ENCODE measurements at regions not wholly inside any gene's neighbourhood (a gene's known extent, or its start where the extent isn't known, plus 50 kb on each side); places are given as distances from the start of the nearest gene placed in this dataset.

DNA sequence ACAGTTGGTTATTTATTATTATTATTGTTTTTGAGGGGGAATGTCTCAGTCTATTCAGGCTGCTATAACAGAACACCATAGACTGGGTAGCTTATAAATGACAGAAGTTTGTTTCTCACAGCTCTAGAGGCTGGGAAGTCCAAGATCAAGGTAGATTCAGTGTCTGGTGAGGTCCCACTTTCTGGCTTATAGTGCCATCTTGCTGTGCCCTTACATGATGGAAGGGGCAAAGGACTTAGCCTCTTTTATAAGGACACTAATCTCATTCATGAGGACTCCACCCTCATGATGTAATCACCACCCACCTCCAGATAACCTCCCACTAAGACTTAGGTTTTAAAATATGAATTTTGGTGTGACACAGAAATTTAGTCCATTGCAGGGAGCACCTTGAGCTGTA is 224.6 kb downstream of the HAPSTR1 start (continued):
- TF ChIP-seq, protein P1, sequence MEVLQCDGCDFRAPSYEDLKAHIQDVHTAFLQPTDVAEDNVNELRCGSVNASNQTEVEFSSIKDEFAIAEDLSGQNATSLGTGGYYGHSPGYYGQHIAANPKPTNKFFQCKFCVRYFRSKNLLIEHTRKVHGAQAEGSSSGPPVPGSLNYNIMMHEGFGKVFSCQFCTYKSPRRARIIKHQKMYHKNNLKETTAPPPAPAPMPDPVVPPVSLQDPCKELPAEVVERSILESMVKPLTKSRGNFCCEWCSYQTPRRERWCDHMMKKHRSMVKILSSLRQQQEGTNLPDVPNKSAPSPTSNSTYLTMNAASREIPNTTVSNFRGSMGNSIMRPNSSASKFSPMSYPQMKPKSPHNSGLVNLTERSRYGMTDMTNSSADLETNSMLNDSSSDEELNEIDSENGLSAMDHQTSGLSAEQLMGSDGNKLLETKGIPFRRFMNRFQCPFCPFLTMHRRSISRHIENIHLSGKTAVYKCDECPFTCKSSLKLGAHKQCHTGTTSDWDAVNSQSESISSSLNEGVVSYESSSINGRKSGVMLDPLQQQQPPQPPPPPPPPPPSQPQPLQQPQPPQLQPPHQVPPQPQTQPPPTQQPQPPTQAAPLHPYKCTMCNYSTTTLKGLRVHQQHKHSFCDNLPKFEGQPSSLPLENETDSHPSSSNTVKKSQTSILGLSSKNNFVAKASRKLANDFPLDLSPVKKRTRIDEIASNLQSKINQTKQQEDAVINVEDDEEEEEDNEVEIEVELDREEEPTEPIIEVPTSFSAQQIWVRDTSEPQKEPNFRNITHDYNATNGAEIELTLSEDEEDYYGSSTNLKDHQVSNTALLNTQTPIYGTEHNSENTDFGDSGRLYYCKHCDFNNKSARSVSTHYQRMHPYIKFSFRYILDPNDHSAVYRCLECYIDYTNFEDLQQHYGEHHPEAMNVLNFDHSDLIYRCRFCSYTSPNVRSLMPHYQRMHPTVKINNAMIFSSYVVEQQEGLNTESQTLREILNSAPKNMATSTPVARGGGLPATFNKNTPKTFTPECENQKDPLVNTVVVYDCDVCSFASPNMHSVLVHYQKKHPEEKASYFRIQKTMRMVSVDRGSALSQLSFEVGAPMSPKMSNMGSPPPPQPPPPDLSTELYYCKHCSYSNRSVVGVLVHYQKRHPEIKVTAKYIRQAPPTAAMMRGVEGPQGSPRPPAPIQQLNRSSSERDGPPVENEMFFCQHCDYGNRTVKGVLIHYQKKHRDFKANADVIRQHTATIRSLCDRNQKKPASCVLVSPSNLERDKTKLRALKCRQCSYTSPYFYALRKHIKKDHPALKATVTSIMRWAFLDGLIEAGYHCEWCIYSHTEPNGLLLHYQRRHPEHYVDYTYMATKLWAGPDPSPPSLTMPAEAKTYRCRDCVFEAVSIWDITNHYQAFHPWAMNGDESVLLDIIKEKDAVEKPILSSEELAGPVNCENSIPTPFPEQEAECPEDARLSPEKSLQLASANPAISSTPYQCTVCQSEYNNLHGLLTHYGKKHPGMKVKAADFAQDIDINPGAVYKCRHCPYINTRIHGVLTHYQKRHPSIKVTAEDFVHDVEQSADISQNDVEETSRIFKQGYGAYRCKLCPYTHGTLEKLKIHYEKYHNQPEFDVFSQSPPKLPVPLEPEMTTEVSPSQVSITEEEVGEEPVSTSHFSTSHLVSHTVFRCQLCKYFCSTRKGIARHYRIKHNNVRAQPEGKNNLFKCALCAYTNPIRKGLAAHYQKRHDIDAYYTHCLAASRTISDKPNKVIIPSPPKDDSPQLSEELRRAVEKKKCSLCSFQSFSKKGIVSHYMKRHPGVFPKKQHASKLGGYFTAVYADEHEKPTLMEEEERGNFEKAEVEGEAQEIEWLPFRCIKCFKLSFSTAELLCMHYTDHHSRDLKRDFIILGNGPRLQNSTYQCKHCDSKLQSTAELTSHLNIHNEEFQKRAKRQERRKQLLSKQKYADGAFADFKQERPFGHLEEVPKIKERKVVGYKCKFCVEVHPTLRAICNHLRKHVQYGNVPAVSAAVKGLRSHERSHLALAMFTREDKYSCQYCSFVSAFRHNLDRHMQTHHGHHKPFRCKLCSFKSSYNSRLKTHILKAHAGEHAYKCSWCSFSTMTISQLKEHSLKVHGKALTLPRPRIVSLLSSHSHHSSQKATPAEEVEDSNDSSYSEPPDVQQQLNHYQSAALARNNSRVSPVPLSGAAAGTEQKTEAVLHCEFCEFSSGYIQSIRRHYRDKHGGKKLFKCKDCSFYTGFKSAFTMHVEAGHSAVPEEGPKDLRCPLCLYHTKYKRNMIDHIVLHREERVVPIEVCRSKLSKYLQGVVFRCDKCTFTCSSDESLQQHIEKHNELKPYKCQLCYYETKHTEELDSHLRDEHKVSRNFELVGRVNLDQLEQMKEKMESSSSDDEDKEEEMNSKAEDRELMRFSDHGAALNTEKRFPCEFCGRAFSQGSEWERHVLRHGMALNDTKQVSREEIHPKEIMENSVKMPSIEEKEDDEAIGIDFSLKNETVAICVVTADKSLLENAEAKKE (CRISPR knock-in tag; IDR thresholded peaks at IDR 0.05), result no peak

DNA sequence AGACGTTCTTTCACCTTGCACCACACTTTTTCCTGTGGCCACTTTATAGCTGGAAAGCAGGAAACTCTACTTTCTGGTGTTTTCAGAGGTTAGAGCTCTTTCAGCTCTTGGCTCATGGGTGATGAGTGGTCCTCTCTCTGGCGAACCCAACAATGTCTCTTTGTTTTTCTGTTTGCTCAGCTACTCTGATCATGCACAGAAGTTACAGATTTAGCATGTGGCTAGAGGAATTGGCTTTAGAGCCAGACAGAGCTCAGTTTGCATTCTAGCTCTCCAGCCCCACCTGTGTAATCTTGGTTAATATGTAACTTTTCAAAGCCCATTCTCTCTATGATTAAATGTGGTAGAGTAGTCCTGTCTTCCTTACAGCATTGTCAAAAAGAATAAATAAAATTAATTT is 225.2 kb downstream of the HAPSTR1 start:
- Histone ChIP-seq H2AFZ (no peak overlapping the region), H3K27ac (ENCODE audit: low read depth) (no peak overlapping the region), H3K4me1 (ENCODE audit: insufficient read depth) (no peaks in the 10 kb centered on the region), H3K79me2 (replicated peaks; ENCODE audit: insufficient read depth) (no peaks in the 10 kb centered on the region), H3K9me2 (ENCODE audit: insufficient read depth) (peaks cover 11% of the 10 kb centered on the region; the same call in 1 of the 2 replicates), H3K4me3 (no peak overlapping the region), H3K36me3 (ENCODE audit: insufficient read depth) (no peaks in the 10 kb centered on the region), H3K27me3 (ENCODE audit: insufficient read depth) (no peaks in the 10 kb centered on the region), H3F3A (replicated peaks; ENCODE audit: low read depth) (no peaks in the 10 kb centered on the region), H4K20me1 (replicated peaks; ENCODE audit: insufficient read depth) (no peaks in the 10 kb centered on the region), H3K4me2 (no peak overlapping the region)
- Mint-ChIP-seq H3K27ac (no peak overlapping the region), H3K4me3 (no peak overlapping the region), H3K36me3 (ENCODE audit: low read depth) (no peaks in the 10 kb centered on the region; the same call in 2 of the 3 replicates), H3K27me3 (ENCODE audit: insufficient read depth, low read depth, poor library complexity) (peaks cover 2% of the 10 kb centered on the region), H3K9me3 (peaks cover 9% of the 10 kb centered on the region), H3K4me1 (no peaks in the 10 kb centered on the region; the same call in 2 of the 3 replicates)
- no peak for TF ChIP-seq STAT1 (IDR thresholded peaks at IDR 0.05; ENCODE audit: unreplicated experiment)
- no peak for TF ChIP-seq JUNB (IDR thresholded peaks at IDR 0.05; ENCODE audit: unreplicated experiment)
- TF ChIP-seq, protein P2, sequence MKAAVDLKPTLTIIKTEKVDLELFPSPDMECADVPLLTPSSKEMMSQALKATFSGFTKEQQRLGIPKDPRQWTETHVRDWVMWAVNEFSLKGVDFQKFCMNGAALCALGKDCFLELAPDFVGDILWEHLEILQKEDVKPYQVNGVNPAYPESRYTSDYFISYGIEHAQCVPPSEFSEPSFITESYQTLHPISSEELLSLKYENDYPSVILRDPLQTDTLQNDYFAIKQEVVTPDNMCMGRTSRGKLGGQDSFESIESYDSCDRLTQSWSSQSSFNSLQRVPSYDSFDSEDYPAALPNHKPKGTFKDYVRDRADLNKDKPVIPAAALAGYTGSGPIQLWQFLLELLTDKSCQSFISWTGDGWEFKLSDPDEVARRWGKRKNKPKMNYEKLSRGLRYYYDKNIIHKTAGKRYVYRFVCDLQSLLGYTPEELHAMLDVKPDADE (IDR thresholded peaks at IDR 0.05), result no peak
- no peak for TF ChIP-seq EZH2phosphoT487 (IDR thresholded peaks at IDR 0.05; ENCODE audit: unreplicated experiment)
- TF ChIP-seq EZH2 (IDR thresholded peaks at IDR 0.05; ENCODE audit: low read depth, unreplicated experiment), result no peak
- TF ChIP-seq, protein P1 (CRISPR knock-in tag; IDR thresholded peaks at IDR 0.05), result no peak
- DNase-seq (ENCODE audit: low spot score) (no peak), ATAC-seq (no peak)
